HEK293T (cell line): ENCODE measurements at regions not wholly inside any gene's neighbourhood (a gene's known extent, or its start where the extent isn't known, plus 50 kb on each side); places are given as distances from the start of the nearest gene placed in this dataset.

Experiments
- BHLHE40 ChIP-seq: fragments of 450-650 bp; IDR thresholded peaks from 2 replicates; pipeline ENCODE4 v1.6.1; 2016; ENCODE audit warnings: mild to moderate bottlenecking, moderate library complexity, borderline replicate concordance
- SUZ12 ChIP-seq: fragments of 450-650 bp; IDR thresholded peaks from 2 replicates; pipeline ENCODE4 v1.6.1; 2016; ENCODE audit warnings: mild to moderate bottlenecking

GRCh38 chr13:58884353-58885209, 1253.0 kb downstream of the PCDH17 start:
- TF ChIP-seq SUZ12, result no peak
- TF ChIP-seq BHLHE40, result no peak
